ENCODE measurements at regions not wholly inside any gene's neighbourhood (a gene's known extent, or its start where the extent isn't known, plus 50 kb on each side); places are given as distances from the start of the nearest gene placed in this dataset.

DNA sequence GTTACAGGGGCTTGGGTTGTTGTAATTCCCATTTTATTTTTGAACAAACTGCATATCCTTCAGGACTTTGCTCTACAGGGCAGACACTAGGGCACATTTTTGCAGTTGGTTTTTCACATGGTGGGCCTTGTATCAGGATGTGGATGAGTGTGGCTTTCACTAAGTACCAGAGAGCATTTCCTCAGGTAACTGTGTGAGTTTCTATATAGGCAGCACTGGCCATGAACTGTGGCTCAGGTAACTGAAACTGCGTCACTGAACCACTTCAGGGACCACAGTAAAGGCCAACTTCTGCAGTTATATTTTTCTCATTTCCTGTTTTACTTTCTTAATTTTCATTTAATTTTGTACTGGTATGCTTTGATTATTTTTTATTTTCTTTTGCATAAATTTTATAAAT is 166.5 kb downstream of the ZNF486 start:
- TF ChIP-seq, protein P1, sequence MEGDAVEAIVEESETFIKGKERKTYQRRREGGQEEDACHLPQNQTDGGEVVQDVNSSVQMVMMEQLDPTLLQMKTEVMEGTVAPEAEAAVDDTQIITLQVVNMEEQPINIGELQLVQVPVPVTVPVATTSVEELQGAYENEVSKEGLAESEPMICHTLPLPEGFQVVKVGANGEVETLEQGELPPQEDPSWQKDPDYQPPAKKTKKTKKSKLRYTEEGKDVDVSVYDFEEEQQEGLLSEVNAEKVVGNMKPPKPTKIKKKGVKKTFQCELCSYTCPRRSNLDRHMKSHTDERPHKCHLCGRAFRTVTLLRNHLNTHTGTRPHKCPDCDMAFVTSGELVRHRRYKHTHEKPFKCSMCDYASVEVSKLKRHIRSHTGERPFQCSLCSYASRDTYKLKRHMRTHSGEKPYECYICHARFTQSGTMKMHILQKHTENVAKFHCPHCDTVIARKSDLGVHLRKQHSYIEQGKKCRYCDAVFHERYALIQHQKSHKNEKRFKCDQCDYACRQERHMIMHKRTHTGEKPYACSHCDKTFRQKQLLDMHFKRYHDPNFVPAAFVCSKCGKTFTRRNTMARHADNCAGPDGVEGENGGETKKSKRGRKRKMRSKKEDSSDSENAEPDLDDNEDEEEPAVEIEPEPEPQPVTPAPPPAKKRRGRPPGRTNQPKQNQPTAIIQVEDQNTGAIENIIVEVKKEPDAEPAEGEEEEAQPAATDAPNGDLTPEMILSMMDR (IDR thresholded peaks at IDR 0.05), result no peak
- Mint-ChIP-seq H3K27me3 (ENCODE audit: low read depth) (no peaks in the 10 kb centered on the region), H3K4me1 (ENCODE audit: low read depth) (no peaks in the 10 kb centered on the region), H3K27ac (ENCODE audit: unreplicated experiment) (no peak overlapping the region), H3K36me3 (ENCODE audit: low read depth) (no peaks in the 10 kb centered on the region), H3K9me3 (ENCODE audit: low read depth) (peaks cover 38% of the 10 kb centered on the region), H3K4me3 (ENCODE audit: unreplicated experiment) (no peak overlapping the region)
- no peak for DNase-seq (ENCODE audit: low spot score)

DNA sequence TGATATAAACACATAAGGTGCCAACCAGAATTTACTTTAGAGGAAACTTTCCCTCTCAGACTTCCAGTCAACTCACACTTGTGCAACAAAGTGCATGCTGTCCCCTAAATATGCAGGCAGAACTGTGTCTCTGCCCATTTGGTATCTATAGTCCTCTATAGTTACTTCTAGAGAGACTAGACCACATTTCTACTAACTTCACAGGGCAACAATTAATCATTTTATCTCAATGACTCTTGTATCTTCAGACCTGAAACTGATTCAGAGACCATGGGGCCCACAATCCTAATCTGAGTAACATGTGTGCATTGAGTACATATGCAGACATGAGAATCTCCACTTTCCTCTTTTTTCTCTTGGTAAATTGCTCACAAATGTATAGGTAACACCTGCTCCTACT is 158.1 kb downstream of the ZNF486 start:
- no peaks in the 10 kb centered on the region for H3K4me1 Mint-ChIP-seq (ENCODE audit: low read depth)
- DNase-seq (ENCODE audit: low spot score), result no peak

DNA sequence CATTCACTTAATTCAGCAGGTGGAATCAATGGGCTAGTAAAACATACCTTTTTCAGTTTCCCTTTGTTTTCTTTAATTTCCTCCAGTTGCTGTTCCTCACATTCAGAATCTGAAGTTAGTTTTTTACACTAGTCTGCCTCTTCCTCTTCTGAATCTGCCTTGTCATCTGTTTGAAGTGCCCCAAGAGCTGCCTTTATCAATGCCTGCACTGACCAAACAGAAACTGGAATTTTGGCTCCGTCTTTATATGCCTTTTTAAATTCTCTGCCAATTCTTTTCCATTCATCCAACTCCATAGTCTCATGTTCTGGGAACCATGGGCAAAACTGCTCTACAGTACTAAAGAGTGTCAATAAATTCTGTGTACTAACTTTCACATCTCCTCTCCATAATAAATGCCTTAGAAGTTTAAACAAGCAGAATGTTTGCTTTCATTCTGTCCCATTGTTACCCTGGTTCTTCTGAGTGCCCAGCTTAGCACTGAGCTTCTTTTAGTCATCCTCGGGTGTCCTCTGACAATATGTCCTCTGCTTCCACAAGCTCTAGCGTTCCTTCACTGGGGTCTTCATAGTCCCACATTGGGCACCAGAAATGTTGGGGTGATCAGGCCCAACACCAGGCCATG is 154.2 kb downstream of the ZNF486 start:
- peaks cover 34% of the 10 kb centered on the region for H3K9me3 Mint-ChIP-seq (ENCODE audit: low read depth)
- no peak overlapping the region for H3K4me3 Mint-ChIP-seq (ENCODE audit: unreplicated experiment)
- TF ChIP-seq, protein P1 (IDR thresholded peaks at IDR 0.05), result no peak
- no peak overlapping the region for H3K27ac Mint-ChIP-seq (ENCODE audit: unreplicated experiment)
- H3K4me1 Mint-ChIP-seq (ENCODE audit: low read depth), result no peaks in the 10 kb centered on the region
- H3K36me3 Mint-ChIP-seq (ENCODE audit: low read depth), result no peaks in the 10 kb centered on the region
- no peak for DNase-seq (ENCODE audit: low spot score)
- H3K27me3 Mint-ChIP-seq (ENCODE audit: low read depth), result no peaks in the 10 kb centered on the region

More for the DNA sequence above, 158.1 kb downstream of the ZNF486 start:
- Mint-ChIP-seq H3K4me3 (ENCODE audit: unreplicated experiment) (no peak overlapping the region), H3K27me3 (ENCODE audit: low read depth) (no peaks in the 10 kb centered on the region), H3K9me3 (ENCODE audit: low read depth) (peaks cover 35% of the 10 kb centered on the region), H3K27ac (ENCODE audit: unreplicated experiment) (no peak overlapping the region), H3K36me3 (ENCODE audit: low read depth) (no peaks in the 10 kb centered on the region)
- TF ChIP-seq, protein P1 (IDR thresholded peaks at IDR 0.05), result no peak

DNA sequence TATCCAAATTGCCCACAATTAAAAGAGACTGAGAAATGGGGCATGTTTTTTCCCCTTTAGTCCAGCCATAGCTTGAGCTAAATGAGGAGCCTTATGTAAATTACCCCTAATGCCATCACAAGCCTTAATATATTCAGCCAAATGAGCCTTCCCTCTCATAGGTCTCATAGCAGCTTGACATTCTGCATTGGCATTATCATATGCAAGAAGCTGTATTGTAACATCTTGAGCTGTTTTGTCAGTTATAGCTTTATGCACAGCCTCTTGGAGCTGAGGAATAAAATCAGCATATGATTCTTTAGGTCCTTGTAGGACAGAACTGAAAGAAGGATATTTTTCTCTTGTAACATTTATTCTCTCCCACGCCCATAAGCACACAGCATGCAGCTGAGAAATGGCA is 153.2 kb downstream of the ZNF486 start:
- Mint-ChIP-seq H3K4me1 (ENCODE audit: low read depth) (no peaks in the 10 kb centered on the region), H3K27me3 (ENCODE audit: low read depth) (no peaks in the 10 kb centered on the region), H3K36me3 (ENCODE audit: low read depth) (no peaks in the 10 kb centered on the region), H3K4me3 (ENCODE audit: unreplicated experiment) (no peak overlapping the region), H3K27ac (ENCODE audit: unreplicated experiment) (no peak overlapping the region), H3K9me3 (ENCODE audit: low read depth) (peaks cover 34% of the 10 kb centered on the region)
- no peak for DNase-seq (ENCODE audit: low spot score)
- TF ChIP-seq, protein P1 (IDR thresholded peaks at IDR 0.05), result no peak

DNA sequence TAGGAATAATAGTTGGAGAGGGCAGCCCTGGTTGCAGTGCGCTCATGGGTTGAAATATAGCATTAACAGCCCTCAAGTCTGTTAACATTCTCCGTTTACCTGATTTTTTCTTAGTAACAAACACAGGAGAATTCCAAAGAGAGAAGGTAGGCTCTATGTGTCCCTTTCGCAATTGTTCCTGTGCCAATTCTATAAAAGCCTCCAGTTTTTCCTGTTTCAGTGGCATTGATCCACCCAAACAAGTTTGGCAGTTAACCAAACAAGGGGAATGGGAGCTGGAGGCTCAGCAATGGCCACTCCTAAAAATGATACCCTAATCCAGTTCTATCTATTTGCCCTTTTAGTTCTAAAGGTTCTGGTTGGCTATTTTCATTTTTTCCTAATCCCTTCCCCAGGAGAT is 151.6 kb downstream of the ZNF486 start:
- no peak overlapping the region for H3K27ac Mint-ChIP-seq (ENCODE audit: unreplicated experiment)
- no peak for DNase-seq (ENCODE audit: low spot score)
- H3K27me3 Mint-ChIP-seq (ENCODE audit: low read depth), result no peaks in the 10 kb centered on the region
- peaks cover 32% of the 10 kb centered on the region for H3K9me3 Mint-ChIP-seq (ENCODE audit: low read depth)
- H3K4me1 Mint-ChIP-seq (ENCODE audit: low read depth), result no peaks in the 10 kb centered on the region
- no peak overlapping the region for H3K4me3 Mint-ChIP-seq (ENCODE audit: unreplicated experiment)
- H3K36me3 Mint-ChIP-seq (ENCODE audit: low read depth), result no peaks in the 10 kb centered on the region
- TF ChIP-seq, protein P1 (IDR thresholded peaks at IDR 0.05), result no peak

Data from chondrocyte (in vitro differentiated cells).